GM18870 (cell line): ENCODE measurements at regions not wholly inside any gene's neighbourhood (a gene's known extent, or its start where the extent isn't known, plus 50 kb on each side); places are given as distances from the start of the nearest gene placed in this dataset.
"Not testable (repeated sequence)": the region's sequence is repeated elsewhere in the genome, so short reads cannot be mapped to it uniquely, and the experiment has no call there.

ENCODE experiments used
- ATAC-seq: cut with Tn5 transposase; IDR thresholded peaks from one replicate; pipeline ENCODE4 v1.9.1; 2021; ENCODE audit warnings: moderate library complexity; ENCODE audit not compliant: unreplicated experiment

DNA sequence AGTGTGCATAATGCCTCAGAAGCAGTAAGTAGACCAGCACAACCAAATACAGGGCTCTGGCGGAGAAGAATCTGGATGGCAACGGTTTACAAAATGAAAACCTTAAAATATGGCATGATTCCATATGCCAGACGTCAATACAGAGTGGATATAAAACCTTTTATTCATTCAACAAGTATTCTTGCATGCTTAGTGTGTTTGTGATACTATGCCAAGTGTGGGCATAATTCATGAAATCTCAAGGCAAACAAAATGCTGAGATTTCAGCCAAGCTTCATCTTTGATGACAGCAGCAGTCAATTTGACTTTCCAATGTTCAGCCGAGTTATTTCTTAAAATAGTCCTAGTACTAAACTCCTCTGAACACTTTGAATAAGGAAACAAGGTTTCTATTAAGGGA lies 119.4 kb downstream of the CD24 start:
- ATAC-seq, result no peak

DNA sequence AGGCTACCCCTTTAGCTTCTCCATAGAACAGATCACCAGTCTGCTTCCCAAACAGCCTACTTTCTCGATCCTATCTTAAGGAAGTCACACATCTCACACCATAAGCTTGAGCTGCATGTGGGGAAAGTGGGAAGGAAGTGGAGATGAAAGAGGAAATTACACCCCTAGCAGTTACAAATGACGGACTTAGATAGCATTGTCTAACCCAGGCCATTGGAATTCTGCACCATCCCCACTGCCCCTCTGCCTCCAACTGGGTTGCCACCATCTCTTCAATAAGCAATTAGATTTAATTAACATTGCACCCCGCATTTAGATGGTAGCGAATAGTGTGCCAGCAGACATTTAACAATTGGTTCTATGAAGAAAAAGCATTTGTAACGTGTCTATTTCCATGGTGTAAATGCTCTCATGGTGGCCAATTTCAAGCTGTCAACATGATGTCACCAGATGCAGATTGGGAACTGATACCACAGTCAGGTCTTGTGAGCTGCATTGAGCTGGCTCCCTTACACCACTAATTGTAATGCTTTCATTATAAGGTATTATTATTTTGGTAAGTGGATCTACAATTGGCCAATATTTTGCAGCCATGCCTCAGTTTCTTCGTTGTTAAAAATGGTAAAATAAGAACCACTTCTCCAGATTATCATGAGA lies 124.7 kb downstream of the CD24 start:
- ATAC-seq, result no peak

DNA sequence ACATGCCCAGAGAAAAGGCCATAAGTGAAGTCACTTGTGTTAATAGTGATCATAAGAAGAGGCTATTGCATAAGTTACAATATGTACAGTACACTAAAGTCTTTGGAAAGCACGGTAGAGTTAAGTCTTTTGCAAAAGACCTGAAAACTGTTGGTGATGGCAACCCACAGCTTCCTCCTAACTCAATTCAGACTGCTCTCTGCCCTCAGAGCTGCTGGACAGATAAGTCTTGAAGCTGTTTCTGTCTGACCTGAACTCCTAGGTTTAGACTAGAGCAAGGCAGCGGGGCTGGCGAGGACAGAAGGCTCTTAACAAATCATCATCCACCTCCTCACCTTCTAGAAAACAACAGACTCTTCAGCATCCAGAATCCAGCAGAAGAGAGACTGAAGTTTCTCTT lies 125.4 kb downstream of the CD24 start:
- no peak for ATAC-seq

DNA sequence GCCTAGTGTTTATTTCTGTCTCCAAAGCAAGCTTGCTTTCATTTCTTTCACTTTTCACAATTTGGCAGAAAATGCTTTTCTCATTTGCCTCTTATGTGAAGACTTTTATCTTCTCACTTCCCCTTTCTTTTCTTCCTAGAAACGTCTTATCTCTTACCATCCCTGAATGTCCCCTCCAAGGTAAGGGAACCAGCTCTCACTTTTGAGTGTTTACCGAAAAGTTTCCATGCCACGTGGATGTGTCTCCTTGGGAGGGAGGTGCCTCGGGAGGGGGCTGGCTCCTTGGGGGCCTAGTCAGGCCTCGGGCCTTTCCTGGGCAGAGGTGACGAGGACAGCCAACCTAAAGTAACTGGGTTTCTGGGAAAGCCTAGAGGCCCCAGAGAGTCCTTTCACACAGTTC lies 127.4 kb downstream of the CD24 start:
- no peak for ATAC-seq

- ATAC-seq, result peak; percentile 88
These were observed 129.6 kb downstream of the CD24 start for GRCh38 chr6:106844930-106845329.

DNA sequence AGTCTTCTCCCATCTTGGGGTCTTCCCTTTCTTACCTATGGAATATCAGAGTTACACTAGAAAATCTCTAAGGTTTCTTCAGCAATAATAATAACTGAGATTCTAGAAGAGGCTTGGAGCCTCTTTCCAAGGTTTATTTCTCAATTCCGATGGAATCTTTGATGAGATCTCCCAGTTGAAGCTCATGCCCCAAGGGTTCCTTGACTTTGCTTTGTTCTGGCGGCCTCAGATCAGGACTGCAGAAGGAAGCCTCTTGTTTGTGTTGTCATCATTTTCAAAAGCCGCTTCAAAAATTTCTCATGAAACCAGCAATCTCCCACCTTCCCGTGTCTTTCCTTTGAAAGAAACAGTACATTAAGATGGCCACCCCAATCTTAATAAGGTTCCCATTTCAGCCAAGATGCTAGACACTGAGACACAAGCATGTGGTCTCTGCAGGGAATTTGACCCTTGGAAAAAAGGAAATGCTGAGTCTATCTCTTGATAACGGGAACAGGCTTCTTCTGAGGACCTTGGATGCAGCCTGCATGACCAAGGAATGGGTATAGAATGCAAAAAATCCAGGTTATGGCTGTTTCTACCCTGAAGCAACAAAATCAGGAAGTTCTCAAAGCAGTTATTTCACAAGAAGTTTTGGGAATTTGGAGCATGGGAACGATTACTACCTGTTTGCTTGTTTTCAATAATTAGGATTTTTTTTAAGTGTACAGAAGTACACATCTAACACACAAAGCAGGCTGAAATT lies 141.6 kb downstream of the CD24 start:
- ATAC-seq, result no peak

DNA sequence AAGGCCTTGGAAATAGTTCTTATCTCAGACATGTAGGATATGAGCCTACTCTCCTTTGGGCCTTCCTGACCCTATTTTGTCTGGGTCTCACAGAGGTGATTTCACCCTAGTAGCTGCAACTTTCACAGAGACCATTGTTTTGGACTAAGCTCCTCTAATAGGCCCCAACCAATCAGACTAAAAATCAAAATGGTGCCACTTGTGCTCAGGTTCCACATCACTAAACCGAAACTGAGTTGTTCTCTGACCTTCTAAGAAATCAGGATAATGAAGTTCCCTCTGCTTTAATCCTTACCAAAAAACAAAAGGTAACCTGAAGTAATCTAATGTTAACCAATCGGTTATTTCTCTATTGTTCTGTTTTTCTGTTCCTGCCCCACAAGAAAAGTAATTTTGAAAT lies 143.6 kb downstream of the CD24 start:
- ATAC-seq, result no peak

GRCh38 chr6:106829451-106829850 lies 145.1 kb downstream of the CD24 start:
- no peak for ATAC-seq

DNA sequence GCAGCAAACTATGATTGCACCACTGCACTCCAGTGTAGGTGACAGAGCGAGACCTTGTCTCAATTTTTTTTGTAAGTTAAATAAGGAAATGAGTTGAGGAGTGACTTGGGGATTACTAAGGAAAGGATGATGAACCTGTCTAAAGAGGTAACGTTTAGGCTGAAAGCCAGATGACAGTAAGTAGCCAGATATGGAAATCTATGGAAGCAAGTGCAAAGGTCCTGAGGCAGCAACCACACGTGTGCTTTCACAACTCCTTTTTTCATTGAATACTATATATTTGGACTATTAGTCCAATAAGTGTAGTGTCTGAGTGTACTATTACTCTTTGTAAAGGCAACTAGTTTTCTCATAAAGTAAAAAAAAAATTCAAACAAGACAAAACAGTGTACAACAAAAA lies 147.4 kb downstream of the CD24 start:
- ATAC-seq, result no peak

DNA sequence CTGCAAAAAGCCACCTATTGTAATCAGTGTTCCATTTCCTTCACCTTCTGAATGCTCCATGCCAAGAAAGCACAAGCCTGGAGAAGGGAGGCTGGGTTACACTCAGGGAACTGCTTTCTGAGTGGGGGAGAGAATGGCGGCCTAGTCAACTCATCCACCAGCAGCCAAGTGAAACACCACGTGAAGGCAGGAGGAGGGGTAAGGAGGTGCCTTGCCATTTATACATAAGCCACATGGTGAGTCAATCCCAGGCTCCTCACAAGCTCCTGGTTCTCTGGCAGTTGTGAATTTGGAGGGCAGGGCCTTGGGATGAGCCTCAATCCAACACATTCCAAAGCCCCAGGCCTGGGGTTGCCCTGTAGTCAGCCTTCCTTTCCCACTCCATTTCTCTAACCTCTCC lies 149.4 kb downstream of the CD24 start:
- ATAC-seq, result no peak

DNA sequence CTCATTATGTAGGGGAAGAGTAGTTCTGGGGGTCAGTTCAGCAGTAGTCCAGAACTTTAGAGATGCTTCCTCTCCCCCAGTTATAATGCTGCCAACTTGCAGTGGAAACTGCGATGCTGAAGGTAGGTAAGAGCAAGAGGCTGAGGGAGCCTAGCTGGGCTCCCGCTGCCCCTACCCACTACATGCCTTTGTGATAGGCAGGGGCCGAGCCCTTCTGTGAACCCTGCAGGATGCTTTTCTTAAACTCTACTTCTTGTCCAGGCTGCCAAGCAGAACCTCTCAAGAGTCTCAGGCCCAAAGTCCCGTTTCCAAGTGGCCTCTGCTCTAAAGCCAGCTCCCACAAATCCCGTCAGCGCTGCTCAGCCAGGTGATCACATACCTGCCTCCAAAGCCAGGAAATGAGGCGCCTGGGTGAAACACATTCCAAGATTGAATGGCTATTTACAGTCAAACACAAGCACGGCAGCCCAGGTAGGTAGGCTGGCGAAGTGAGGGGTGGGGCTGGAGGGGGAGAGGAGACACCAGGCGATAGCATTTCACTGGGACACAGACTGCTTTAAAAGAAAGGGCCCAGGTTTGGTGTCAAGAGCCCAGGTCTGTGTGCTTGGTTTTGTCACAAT lies 150.7 kb downstream of the CD24 start:
- no peak for ATAC-seq

DNA sequence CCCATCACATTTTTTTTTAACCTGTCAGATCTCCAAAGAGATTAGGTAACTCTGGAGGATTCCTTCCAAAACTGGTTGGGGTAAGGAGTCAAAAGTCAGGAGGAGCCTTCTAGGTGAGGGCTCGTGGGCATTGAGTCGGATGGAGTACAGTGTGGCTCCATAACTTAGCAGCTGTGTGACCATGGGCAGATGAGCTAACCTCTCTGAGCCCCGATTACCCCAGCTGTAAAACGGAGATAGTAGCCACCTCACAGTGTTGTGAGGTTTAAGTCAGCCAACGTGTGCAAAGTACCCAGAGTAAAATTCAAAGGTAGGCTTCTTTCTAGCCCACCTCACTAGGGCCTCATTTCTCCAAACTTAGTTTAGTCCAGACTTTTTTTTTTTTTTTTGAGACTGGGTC lies 151.5 kb downstream of the CD24 start:
- ATAC-seq, result no peak

GRCh38 chr6:106820412-106820852 lies 154.1 kb downstream of the CD24 start:
- no peak for ATAC-seq

GRCh38 chr6:106811088-106811686 lies 163.3 kb downstream of the CD24 start:
- no peak for ATAC-seq

DNA sequence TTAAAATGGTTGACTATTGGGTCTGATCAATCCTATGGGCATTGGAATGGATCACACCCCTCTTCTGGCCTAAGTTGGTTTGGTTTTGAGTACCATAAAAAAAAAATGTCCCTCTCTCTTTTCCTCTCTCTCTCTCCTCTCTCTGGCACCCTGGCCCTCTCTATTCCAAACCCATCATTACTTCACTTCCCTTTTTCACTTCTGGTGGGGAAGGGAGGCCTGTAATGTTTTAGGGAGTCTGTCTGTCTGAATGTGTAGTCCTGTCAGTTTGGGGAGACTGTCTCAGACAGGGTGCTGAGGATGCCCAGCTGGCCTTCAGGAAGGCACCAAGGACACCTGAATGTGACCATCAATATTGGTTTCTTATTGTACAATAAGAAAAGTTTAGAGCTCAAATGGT lies 165.8 kb downstream of the CD24 start:
- ATAC-seq, result no peak

- no peak for ATAC-seq
These were observed 166.4 kb downstream of the CD24 start for GRCh38 chr6:106807947-106808611.

DNA sequence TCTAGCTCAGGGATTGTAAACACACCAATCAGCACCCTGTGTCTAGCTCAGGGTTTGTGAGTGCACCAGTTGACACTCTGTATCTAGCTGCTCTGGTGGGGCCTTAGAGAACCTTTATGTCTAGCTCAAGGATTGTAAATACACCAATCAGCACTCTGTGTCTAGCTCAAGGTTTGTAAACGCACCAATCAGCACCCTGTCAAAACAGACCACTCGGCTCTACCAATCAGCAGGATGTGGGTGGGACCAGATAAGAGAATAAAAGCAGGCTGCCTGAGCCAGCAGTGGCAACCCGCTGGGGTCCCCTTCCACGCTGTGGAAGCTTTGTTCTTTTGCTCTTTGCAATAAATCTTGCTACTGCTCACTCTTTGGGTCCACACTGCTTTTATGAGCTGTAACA lies 168.3 kb downstream of the CD24 start:
- not testable (repeated sequence) for ATAC-seq

DNA sequence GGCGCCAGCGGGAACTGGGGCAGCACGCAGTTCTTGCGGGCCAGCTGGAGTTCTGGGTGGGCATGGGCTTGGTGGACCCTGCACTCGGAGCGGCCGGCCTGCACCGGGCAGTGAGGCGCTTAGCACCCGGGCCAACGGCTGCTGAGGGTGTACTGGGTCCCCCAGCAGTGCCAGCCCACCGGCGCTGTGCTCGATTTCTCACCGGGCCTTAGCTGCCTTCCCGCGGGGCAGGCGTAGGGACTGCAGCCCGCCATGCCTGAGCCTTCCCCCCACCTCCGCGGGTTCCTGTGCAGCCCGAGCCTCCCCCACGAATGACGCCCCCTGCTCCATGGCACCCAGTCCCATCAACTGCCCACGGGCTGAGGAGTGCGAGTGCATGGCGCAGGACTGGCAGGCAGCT lies 168.8 kb downstream of the CD24 start:
- no peak for ATAC-seq

- no peak for ATAC-seq
These were observed 169.9 kb downstream of the CD24 start for GRCh38 chr6:106804346-106805335.

DNA sequence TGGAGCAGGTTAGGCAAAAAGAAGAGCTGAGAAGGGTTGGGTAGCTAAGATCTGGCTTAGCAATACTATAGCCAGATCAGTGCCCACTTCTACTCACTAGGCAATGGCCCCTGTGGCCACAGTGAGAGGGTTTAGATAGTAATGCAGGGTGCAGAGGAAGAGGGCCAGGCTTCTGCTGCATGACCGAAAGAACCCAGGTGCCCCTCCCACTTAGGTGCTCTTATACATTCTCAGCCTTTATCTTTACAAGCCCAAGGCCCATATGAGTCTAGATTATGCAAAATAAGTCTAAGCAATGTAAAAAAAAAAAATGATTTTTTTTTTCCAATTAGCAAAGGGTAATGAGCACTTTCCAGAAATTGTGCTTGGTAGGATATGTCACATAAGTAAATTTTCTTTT lies 171.3 kb downstream of the CD24 start:
- no peak for ATAC-seq
